ENCODE measurements at regions not wholly inside any gene's neighbourhood (a gene's known extent, or its start where the extent isn't known, plus 50 kb on each side); places are given as distances from the start of the nearest gene placed in this dataset.

- DNase-seq (ENCODE audit: low read depth in 3 of 3), result peak; percentile 37 to 64 (median 57)
Measured at GRCh38 chr17:77882481-77883212, 75.9 kb upstream of the TNRC6C start.

- DNase-seq (ENCODE audit: low read depth in 3 of 3), result no peak
Measured at GRCh38 chr17:77883213-77883650, 75.3 kb upstream of the TNRC6C start.

GRCh38 chr17:77884019-77884418, 74.5 kb upstream of the TNRC6C start:
- DNase-seq (ENCODE audit: low read depth in 3 of 3), result no peak

GRCh38 chr17:77884967-77885641, 73.4 kb upstream of the TNRC6C start:
- DNase-seq (ENCODE audit: low read depth in 3 of 3), result no peak

GRCh38 chr17:77885678-77886386, 72.7 kb upstream of the TNRC6C start:
- no peak for DNase-seq (ENCODE audit: low read depth in 3 of 3)

- no peak for DNase-seq (ENCODE audit: low read depth in 3 of 3)
Measured at GRCh38 chr17:77886387-77886728, 72.1 kb upstream of the TNRC6C start.

GRCh38 chr17:77887110-77887463, 71.4 kb upstream of the TNRC6C start:
- no peak for DNase-seq (ENCODE audit: low read depth in 3 of 3)

GRCh38 chr17:77887464-77888241, 70.8 kb upstream of the TNRC6C start:
- peak; percentile 37 to 45 (median 38) for DNase-seq (ENCODE audit: low read depth in 3 of 3)

- no peak for DNase-seq (ENCODE audit: low read depth in 3 of 3)
Measured at GRCh38 chr17:77888242-77889134, 70.0 kb upstream of the TNRC6C start.

- DNase-seq (ENCODE audit: low read depth in 3 of 3), result no peak
Measured at GRCh38 chr17:77889135-77889505, 69.4 kb upstream of the TNRC6C start.

GRCh38 chr17:77889866-77890760, 68.4 kb upstream of the TNRC6C start:
- no peak for DNase-seq (ENCODE audit: low read depth in 3 of 3)

GRCh38 chr17:77890771-77891170, 67.7 kb upstream of the TNRC6C start:
- no peak for DNase-seq (ENCODE audit: low read depth in 3 of 3)

- no peak for DNase-seq (ENCODE audit: low read depth in 3 of 3)
Measured at GRCh38 chr17:77891602-77892001, 66.9 kb upstream of the TNRC6C start.

GRCh38 chr17:77892031-77892430, 66.5 kb upstream of the TNRC6C start:
- DNase-seq (ENCODE audit: low read depth in 3 of 3), result no peak

GRCh38 chr17:77892469-77893143, 65.9 kb upstream of the TNRC6C start:
- no peak for DNase-seq (ENCODE audit: low read depth in 3 of 3)

GRCh38 chr17:77893144-77894044, 65.1 kb upstream of the TNRC6C start:
- no peak for DNase-seq (ENCODE audit: low read depth in 3 of 3)

GRCh38 chr17:77894126-77894956, 64.2 kb upstream of the TNRC6C start:
- DNase-seq (ENCODE audit: low read depth in 3 of 3), result no peak

Measured in stimulated activated CD4-positive, alpha-beta T cell treated with anti-CD3 and anti-CD28 coated beads, TNF-alpha, amount 100 ng/mL, for 48 hours (primary cell).